GM18858 (cell line): ENCODE measurements at regions not wholly inside any gene's neighbourhood (a gene's known extent, or its start where the extent isn't known, plus 50 kb on each side); places are given as distances from the start of the nearest gene placed in this dataset.
"Not testable (repeated sequence)": the region's sequence is repeated elsewhere in the genome, so short reads cannot be mapped to it uniquely, and the experiment has no call there.

ENCODE experiments used
- ATAC-seq: cut with Tn5 transposase; IDR thresholded peaks from one replicate; pipeline ENCODE4 v1.9.1; 2021; ENCODE audit not compliant: unreplicated experiment

DNA sequence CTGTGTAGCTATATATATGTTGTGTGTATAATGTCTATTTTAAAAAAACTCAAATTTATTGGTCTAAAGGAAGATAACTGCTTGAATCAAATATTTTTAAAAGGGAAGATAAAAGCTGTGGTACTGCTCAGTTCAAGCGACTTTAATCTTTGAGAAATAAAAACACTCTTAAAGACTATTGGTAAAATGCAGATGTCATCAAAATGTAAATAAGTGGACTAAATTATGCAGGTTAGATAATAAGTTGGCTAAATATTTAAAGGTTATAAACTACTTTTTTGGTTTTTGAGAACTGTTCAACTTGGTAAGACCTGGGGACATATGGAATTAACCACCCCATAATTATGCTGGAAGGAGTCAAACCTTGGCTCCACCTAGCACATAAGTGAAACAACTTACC lies 144.7 kb upstream of the ITM2A start:
- ATAC-seq: no peak

DNA sequence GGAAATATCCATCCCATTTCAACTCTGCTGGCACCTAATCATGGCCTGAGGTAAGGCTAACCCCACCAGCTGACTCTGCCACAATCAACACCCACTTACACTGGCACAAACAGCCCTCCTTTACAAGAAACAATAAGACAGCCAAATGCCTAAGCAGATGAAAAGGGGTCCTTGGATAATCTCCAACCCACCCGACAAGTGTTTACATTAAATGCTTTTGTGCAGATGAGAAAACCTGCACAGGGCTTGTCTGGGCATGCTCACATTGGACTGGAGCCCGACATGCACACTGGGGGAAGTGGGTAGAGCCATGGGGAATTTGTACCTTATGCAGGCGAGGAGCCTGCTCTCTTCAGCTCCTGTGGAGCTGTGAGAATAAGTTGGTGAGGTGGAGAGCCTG lies 138.9 kb upstream of the ITM2A start:
- ATAC-seq: no peak

DNA sequence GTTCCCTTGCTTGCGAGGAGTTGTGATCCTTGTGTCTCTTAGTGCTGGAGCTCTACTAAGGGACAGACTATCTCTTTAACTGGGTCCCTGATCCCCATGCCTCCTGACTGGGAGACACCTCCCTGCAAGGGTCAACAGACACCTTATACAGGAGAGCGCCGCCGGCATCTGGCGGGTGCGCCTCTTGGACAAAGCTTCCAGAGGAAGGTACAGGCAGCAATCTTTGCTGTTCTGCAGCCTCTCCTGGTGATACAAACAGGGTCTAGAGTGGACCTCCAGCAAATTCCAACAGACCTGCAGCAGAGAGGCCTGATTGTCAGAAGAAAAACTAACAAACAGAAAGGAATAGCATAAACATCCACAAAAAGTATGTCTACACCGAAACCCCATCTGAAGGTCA lies 115.6 kb upstream of the ITM2A start:
- ATAC-seq: no peak

DNA sequence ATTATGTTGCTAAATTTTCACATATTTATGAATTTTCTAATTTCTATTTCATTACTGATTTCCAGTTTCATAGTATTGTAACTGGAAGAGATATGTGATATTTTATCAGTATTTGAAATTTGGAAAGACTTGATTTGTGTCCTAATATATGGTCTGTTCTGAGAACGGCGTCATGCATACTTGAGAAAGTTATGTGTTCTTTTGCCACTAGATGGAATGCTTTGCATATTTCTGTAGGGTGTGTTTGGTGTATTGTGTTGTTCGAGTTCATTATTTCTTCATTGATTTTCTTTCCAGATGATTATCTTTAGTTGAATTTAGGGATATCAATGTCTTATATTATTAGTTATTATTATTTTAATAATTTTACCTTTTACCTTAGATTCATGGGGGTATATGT lies 110.6 kb upstream of the ITM2A start:
- ATAC-seq: no peak

DNA sequence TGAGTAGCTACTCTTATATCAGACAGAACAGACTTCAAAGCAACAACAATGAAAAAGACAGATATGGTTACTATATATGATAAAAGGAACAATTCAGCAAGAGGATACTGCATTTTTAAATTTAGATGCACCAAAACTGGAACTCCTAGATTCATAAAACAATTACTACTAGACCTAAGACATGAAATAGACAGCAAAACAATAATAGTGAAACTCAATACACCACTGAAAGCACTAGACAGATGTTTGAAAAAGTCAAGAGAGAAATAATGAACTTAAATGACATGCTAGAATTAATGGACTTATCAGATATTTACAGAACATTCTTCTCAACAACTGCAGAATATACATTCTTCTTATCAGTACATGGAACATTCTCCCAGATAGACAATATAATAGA lies 99.5 kb upstream of the ITM2A start:
- peak; percentile 53 for ATAC-seq

DNA sequence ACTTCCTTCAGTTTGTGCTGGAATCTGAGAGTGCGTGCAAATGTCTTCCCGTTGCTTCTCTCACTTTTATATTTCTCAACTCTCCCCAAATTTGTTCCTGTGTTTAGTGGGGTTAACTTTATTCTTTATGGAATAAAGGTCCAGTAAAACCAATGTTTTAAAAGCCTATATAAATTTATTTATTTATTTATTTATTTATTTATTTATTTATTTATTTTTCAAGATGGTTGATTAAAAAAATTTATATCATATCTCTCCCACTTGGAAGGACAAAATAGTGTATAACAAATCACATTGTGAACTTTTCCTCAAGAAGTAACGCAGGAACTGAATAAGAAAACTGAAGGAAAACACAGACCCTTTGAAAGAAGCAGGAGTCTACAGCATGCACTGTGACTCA lies 95.3 kb upstream of the ITM2A start:
- ATAC-seq: no peak

DNA sequence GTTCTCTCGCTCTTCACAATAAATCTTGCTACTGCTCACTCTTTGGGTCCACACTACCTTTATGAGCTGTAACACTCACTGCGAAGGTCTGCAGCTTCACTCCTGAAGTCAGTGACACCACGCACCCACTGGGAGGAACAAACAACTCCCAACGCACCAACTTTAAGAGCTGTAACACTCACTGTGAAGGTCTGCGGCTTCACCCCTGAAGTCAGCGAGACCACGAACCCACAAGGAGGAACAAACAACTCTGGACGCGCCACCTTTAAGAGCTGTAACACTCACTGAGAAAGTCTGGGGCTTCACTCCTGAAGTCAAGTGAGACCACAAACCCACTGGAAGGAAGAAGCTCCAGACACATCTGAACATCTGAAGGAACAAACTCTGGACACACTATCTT lies 89.5 kb upstream of the ITM2A start:
- ATAC-seq: not testable (repeated sequence)

DNA sequence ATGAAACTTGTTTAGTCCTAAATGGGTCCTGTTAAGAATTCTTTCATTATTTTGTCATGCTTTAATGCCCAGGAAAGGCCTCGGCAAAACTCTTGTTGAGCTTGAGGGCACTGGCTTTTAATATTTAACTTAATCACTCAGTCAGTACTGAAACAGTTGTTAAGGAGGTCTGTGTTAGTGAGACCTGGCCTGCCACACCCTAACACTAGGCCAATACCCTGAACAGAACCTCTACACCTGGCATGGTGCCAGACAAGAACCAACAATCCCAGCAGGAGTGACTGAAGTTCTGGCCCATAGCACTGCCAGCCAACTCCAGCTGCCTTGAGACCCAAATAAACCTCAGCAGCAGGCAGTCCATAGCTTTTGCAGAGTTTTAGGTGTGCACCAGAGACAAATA lies 85.7 kb upstream of the ITM2A start:
- ATAC-seq: no peak

DNA sequence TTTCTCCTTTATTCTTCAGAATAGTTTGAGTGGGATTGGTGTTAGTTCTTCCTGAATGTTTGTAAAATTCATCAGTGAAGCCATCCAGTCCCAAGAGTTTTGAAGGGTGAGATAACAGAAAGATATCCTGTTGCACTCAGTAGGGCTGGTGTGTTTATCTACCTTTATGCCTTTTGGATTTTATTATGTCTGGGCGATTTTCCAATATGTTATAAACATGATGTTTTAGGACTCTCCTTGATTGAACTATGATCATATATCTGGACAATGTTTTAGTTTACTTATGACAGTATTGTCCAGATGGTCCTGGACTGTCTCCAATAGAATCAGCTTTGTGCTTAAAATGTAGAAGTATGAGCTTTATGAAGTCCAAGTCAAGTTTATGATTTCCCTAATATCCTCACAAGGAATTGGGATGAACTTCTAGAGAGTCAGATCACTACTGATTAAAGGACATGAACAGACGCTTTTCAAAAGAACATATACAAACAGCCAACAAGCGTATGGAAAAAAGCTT lies 77.6 kb upstream of the ITM2A start:
- ATAC-seq: no peak

DNA sequence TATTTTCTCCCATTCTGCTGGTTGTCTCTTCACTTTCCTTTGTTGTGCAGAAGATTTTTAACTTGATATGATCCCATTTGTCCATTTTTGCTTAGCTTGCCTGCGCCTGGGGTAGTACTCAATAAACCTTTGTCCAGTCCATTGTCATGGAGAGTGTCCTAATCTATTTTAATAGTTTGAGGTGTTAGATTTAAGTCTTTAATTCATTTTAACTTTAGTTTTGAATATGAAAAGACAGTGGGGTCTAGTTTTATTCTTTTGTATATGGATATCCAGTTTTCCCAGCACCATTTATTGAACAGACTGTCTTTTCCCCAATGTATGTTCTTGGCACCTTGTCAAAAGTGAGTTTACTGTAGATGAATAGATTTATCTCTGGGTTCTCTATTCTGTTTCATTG lies 76.0 kb upstream of the ITM2A start:
- ATAC-seq: no peak

DNA sequence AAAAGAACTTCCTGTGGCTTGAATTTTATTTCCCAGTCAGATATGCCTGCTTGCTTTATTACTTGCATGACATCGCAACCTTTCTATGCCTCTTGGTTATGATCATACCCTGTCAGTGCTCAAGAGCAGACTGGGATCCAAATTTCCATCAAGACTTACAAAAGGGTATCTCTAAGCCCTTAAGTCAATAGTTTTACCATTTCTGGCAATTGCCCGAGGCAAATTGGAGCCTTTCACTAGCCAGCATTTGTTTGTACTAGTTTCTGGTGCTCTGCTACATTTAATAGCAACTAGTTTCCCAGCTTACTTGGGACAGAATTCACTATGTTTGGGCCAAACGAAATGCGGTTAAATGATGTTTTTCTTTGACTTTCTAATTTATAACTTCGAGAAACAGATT lies 73.2 kb upstream of the ITM2A start:
- no peak for ATAC-seq
